GM23248 (cell line): ENCODE measurements at regions not wholly inside any gene's neighbourhood (a gene's known extent, or its start where the extent isn't known, plus 50 kb on each side); places are given as distances from the start of the nearest gene placed in this dataset.
"Not testable (repeated sequence)": the region's sequence is repeated elsewhere in the genome, so short reads cannot be mapped to it uniquely, and the experiment has no call there.

Source experiments
- EZH2 ChIP-seq: fragments of 200-600 bp; sonication (generic); IDR thresholded peaks from 2 replicates; pipeline ENCODE4 v1.6.1; 2018; ENCODE audit warnings: antibody characterized with exemption, mild to moderate bottlenecking; ENCODE audit not compliant: insufficient read depth, poor library complexity, severe bottlenecking
- EZH2phosphoT487 ChIP-seq: fragments of 200-600 bp; sonication (generic); IDR thresholded peaks from 2 replicates; pipeline ENCODE4 v1.6.1; 2018; ENCODE audit warnings: antibody characterized with exemption, moderate library complexity, mild to moderate bottlenecking, low read depth; ENCODE audit not compliant: insufficient read depth

DNA sequence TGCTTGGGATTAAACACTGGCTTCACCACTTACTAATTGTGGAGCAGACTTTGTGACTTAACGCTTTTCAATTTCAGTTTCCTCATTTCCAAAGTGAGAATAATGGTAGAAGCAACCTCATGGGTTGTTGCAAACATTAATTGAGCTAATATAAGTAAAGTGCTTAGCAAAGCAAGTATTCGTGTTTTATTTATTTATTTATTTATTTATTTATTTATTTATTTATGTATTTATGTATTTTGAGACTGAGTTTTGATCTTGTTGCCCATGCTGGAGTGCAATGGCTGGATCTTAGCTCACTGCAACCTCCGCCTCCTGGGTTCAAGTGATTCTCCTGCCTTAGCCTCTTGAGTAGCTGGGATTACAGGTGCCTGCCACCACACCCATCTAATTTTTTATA, 171.2 kb upstream of the SLC16A7 start:
- not testable (repeated sequence) for TF ChIP-seq EZH2, EZH2phosphoT487
